IMR-90 (cell line): ENCODE measurements at regions not wholly inside any gene's neighbourhood (a gene's known extent, or its start where the extent isn't known, plus 50 kb on each side); places are given as distances from the start of the nearest gene placed in this dataset.

Experiments
- ATAC-seq: fragments of 200-7000 bp; cut with Tn5 transposase; 2 replicates; pipeline ENCODE4 v1.9.1; 2020; ENCODE audit warnings: low read depth, mild to moderate bottlenecking, moderate library complexity
- BruUV-seq: library from RNA; stranded (reverse); fragments of 400-500 nt; replicated peaks from 2 replicates; lab custom pipeline; 2021; lab: Mats Ljungman, UMichigan
- CTCF ChIA-PET: fragments of 300-600 bp; formaldehyde crosslinking; extraction: SDS; loops from one replicate; lab custom pipeline; 2021; ENCODE audit warnings: antibody characterized with exemption; lab: Yijun Ruan, JAX
- POLR2A ChIA-PET: fragments of 300-600 bp; sonication (Branson Sonifier 250); formaldehyde crosslinking; loops from one replicate; lab custom pipeline; 2022; ENCODE audit warnings: antibody characterized with exemption; ENCODE audit not compliant: unreplicated experiment; lab: Charles Lee
- DNase-seq: peaks from one replicate; pipeline ENCODE4 v3.0.0; 2013
- H2AFZ ChIP-seq: replicated peaks from 2 replicates; pipeline ENCODE3; 2013; ENCODE audit warnings: low read length, mild to moderate bottlenecking; ENCODE audit not compliant: poor library complexity
- H2AK5ac ChIP-seq: 2 replicates; pipeline ENCODE4 v1.6.1; 2013; ENCODE audit warnings: low read depth, low read length, inconsistent platforms
- H2AK9ac ChIP-seq: replicated peaks from 2 replicates; pipeline ENCODE3; 2013; ENCODE audit warnings: mild to moderate bottlenecking, low read depth, low read length, moderate library complexity; ENCODE audit not compliant: poor library complexity
- H2BK120ac ChIP-seq: 2 replicates; pipeline ENCODE4 v1.6.1; 2013; ENCODE audit warnings: low read depth, low read length, inconsistent platforms
- H2BK15ac ChIP-seq: 3 replicates; pipeline ENCODE4 v1.6.1; 2013; ENCODE audit warnings: low read depth, low read length, inconsistent platforms
- H2BK20ac ChIP-seq: 2 replicates; pipeline ENCODE4 v1.6.1; 2013; ENCODE audit warnings: low read depth, mild to moderate bottlenecking, inconsistent platforms, low read length, moderate library complexity
- H2BK5ac ChIP-seq: 2 replicates; pipeline ENCODE4 v1.6.1; 2013; ENCODE audit warnings: mild to moderate bottlenecking, low read depth, low read length, inconsistent platforms; ENCODE audit not compliant: poor library complexity, severe bottlenecking
- H3K14ac ChIP-seq: replicated peaks from 2 replicates; pipeline ENCODE4 v1.6.1; 2013; ENCODE audit warnings: low read depth, low read length, inconsistent platforms
- H3K18ac ChIP-seq: 2 replicates; pipeline ENCODE4 v1.6.1; 2013; ENCODE audit warnings: low read depth, low read length, control low read depth
- H3K23ac ChIP-seq: 2 replicates; pipeline ENCODE4 v1.6.1; 2013; ENCODE audit warnings: low read depth, low read length, inconsistent platforms
- H3K27ac ChIP-seq: 2 replicates; pipeline ENCODE4 v1.5.1; 2013; ENCODE audit warnings: mild to moderate bottlenecking, control low read depth, low read length; ENCODE audit not compliant: insufficient read depth
- H3K27me3 ChIP-seq: 2 replicates; pipeline ENCODE4 v1.6.1; 2013; ENCODE audit warnings: low read length; ENCODE audit not compliant: control insufficient read depth, insufficient read depth
- H3K36me3 ChIP-seq: 2 replicates; pipeline ENCODE4 v1.6.1; 2013; ENCODE audit warnings: low read length, mixed read lengths; ENCODE audit not compliant: control insufficient read depth, insufficient read depth
- H3K4ac ChIP-seq: 2 replicates; pipeline ENCODE4 v1.6.1; 2013; ENCODE audit warnings: low read depth, low read length, inconsistent platforms
- H3K4me1 ChIP-seq: 2 replicates; pipeline ENCODE4 v1.6.1; 2013; ENCODE audit warnings: low read length, mixed read lengths; ENCODE audit not compliant: control insufficient read depth, insufficient read depth
- H3K4me2 ChIP-seq: 2 replicates; pipeline ENCODE4 v1.6.1; 2013; ENCODE audit warnings: low read depth, mild to moderate bottlenecking, control low read depth, low read length, moderate library complexity
- H3K4me3 ChIP-seq: 2 replicates; pipeline ENCODE4 v1.5.1; 2013; ENCODE audit warnings: low read depth, mild to moderate bottlenecking, control low read depth, low read length, moderate library complexity; ENCODE audit not compliant: insufficient read depth
- H3K56ac ChIP-seq: 2 replicates; pipeline ENCODE4 v1.6.1; 2013; ENCODE audit warnings: low read length, inconsistent platforms; ENCODE audit not compliant: insufficient read depth; ENCODE audit errors: extremely low read depth
- H3K79me1 ChIP-seq, 2 experiments: 2 replicates each; pipeline ENCODE4 v1.6.1; 2013; ENCODE audit warnings: low read length in 2 of 2, inconsistent platforms in 1 of 2, low read depth in 1 of 2
- H3K9ac ChIP-seq: 2 replicates; pipeline ENCODE4 v1.6.1; 2013; ENCODE audit warnings: low read depth, low read length, control low read depth
- H3K9me1 ChIP-seq: 2 replicates; pipeline ENCODE4 v1.6.1; 2013; ENCODE audit warnings: low read length, inconsistent platforms; ENCODE audit not compliant: insufficient read depth
- H3K9me3 ChIP-seq: 2 replicates; pipeline ENCODE4 v1.6.1; 2013; ENCODE audit warnings: low read length; ENCODE audit not compliant: control insufficient read depth, insufficient read depth
- H4K20me1 ChIP-seq: 2 replicates; pipeline ENCODE4 v1.6.1; 2013; ENCODE audit warnings: low read length, inconsistent platforms; ENCODE audit not compliant: insufficient read depth
- H4K5ac ChIP-seq: 2 replicates; pipeline ENCODE4 v1.6.1; 2013; ENCODE audit warnings: mild to moderate bottlenecking, low read depth, low read length, control low read depth
- H4K8ac ChIP-seq, 2 experiments: 2 replicates each; pipeline ENCODE4 v1.6.1; 2013; ENCODE audit warnings: low read depth in 2 of 2, low read length in 2 of 2, control low read depth in 1 of 2, inconsistent platforms in 1 of 2
- H4K91ac ChIP-seq: 2 replicates; pipeline ENCODE4 v1.6.1; 2013; ENCODE audit warnings: low read depth, low read length, inconsistent platforms; ENCODE audit not compliant: insufficient read depth
- BHLHE40 ChIP-seq: fragments of 150-350 bp; IDR thresholded peaks from 2 replicates; pipeline ENCODE4 v1.6.1; 2016; ENCODE audit warnings: mild to moderate bottlenecking, low read depth, low read length
- CHD1 ChIP-seq: IDR thresholded peaks from 2 replicates; pipeline ENCODE4 v1.6.1; 2012; ENCODE audit warnings: low read depth, low read length, improper control_type of control experiment
- MAFK ChIP-seq: IDR thresholded peaks from 2 replicates; pipeline ENCODE4 v1.6.1; 2012; ENCODE audit warnings: low read depth, low read length, improper control_type of control experiment
- RCOR1 ChIP-seq: IDR thresholded peaks from 2 replicates; pipeline ENCODE4 v1.6.1; 2012; ENCODE audit warnings: mild to moderate bottlenecking, low read length, improper control_type of control experiment; ENCODE audit not compliant: insufficient replicate concordance
- SMC3 ChIP-seq: fragments of 150-350 bp; IDR thresholded peaks from 2 replicates; pipeline ENCODE4 v1.6.1; 2016; ENCODE audit warnings: low read depth, mild to moderate bottlenecking, antibody characterized with exemption, low read length, moderate library complexity
- WGBS, 2 experiments: methylation state at CpG; one replicate each; pipeline versions ENCODE4 v1.1.5 to v1.1.7; 2013; ENCODE audit warnings: missing lambda C conversion rate in 2 of 2; ENCODE audit not compliant: insufficient read length in 1 of 2; ENCODE audit errors: extremely low coverage in 2 of 2; 5-methylcytosine and 5-hydroxymethylcytosine counted together
- dilution Hi-C: fragments of 300-500 bp; cut with HindIII; formaldehyde crosslinking; loops from one replicate; pipeline ENCODE4 v1.14.3; 2018; ENCODE audit warnings: low sequenced_read_pairs; ENCODE audit not compliant: unreplicated experiment
- in situ Hi-C: fragments of 300-500 bp; cut with MboI; formaldehyde crosslinking; loops from 3 replicates; pipeline ENCODE4 v1.14.3; 2019; ENCODE audit warnings: low sequenced_read_pairs, inconsistent platforms, mixed read lengths
- intact Hi-C: fragments of 100-400 bp; cut with micrococcal nuclease; formaldehyde crosslinking; loops from 2 replicates; pipeline ENCODE4 v1.10.0; 2022

- Histone ChIP-seq H2BK120ac (no peak overlapping the region), H3K9me3 (peaks cover 5% of the 10 kb centered on the region), H3K4ac (no peak overlapping the region), H3K36me3 (no peaks in the 10 kb centered on the region), H2AK9ac (no peak overlapping the region), H2AFZ (no peak overlapping the region), H3K18ac (no peak overlapping the region), H3K56ac (no peak overlapping the region), H4K5ac (no peak overlapping the region), H2AK5ac (no peak overlapping the region), H3K9me1 (no peaks in the 10 kb centered on the region), H3K79me1 (no peaks in the 10 kb centered on the region), H3K9ac (no peak overlapping the region), H2BK5ac (no peak overlapping the region), H4K91ac (no peak overlapping the region), H2BK15ac (no peak overlapping the region), H3K4me2 (no peak overlapping the region), H3K14ac (no peak overlapping the region), H3K27me3 (no peaks in the 10 kb centered on the region), H3K4me1 (no peaks in the 10 kb centered on the region), H3K23ac (no peak overlapping the region), H2BK20ac (no peak overlapping the region), H4K8ac (no peak overlapping the region), H3K27ac (no peak overlapping the region), H4K20me1 (no peaks in the 10 kb centered on the region), H3K4me3 (no peak overlapping the region)
- ATAC-seq, result no peak
- in situ Hi-C loops (no loop called here), dilution Hi-C loops (no loop called here), intact Hi-C loops (no loop called here)
- no CpG with 5 or more reads among the region's 3 CpGs for WGBS, 2 experiments
- POLR2A ChIA-PET, result no interaction called here
- CTCF ChIA-PET, result no interaction called here
- DNase-seq, result no peak
- no peak for TF ChIP-seq RCOR1
- TF ChIP-seq MAFK, result no peak
- no peak for TF ChIP-seq BHLHE40
- TF ChIP-seq CHD1, result no peak
- TF ChIP-seq SMC3, result no peak
- no TSS peak for BruUV-seq
These were observed 59.0 kb upstream of the CTNND2 start for GRCh38 chr5:11963227-11963626.
